ENCODE measurements at regions not wholly inside any gene's neighbourhood (a gene's known extent, or its start where the extent isn't known, plus 50 kb on each side); places are given as distances from the start of the nearest gene placed in this dataset.

- TF ChIP-seq, protein P1, sequence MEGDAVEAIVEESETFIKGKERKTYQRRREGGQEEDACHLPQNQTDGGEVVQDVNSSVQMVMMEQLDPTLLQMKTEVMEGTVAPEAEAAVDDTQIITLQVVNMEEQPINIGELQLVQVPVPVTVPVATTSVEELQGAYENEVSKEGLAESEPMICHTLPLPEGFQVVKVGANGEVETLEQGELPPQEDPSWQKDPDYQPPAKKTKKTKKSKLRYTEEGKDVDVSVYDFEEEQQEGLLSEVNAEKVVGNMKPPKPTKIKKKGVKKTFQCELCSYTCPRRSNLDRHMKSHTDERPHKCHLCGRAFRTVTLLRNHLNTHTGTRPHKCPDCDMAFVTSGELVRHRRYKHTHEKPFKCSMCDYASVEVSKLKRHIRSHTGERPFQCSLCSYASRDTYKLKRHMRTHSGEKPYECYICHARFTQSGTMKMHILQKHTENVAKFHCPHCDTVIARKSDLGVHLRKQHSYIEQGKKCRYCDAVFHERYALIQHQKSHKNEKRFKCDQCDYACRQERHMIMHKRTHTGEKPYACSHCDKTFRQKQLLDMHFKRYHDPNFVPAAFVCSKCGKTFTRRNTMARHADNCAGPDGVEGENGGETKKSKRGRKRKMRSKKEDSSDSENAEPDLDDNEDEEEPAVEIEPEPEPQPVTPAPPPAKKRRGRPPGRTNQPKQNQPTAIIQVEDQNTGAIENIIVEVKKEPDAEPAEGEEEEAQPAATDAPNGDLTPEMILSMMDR (IDR thresholded peaks at IDR 0.05; ENCODE audit: insufficient read depth, low read length, poor library complexity, severe bottlenecking), result no peak
- Histone ChIP-seq H3K36me3 (ENCODE audit: control insufficient read depth, insufficient read depth, low read length) (no peaks in the 10 kb centered on the region), H3K4me3 (replicated peaks; ENCODE audit: low read depth, low read length) (no peak overlapping the region), H3K27me3 (replicated peaks; ENCODE audit: control insufficient read depth, insufficient read depth, low read length) (no peaks in the 10 kb centered on the region; the same call in 1 of the 2 replicates)
- no peak for DNase-seq (ENCODE audit: extremely low read depth, insufficient read length)
Measured at GRCh38 chr3:56923526-56924224, 121.9 kb upstream of the ARHGEF3 start.

- TF ChIP-seq, protein P1 (IDR thresholded peaks at IDR 0.05; ENCODE audit: insufficient read depth, low read length, poor library complexity, severe bottlenecking), result no peak
- Histone ChIP-seq H3K27me3 (replicated peaks; ENCODE audit: control insufficient read depth, insufficient read depth, low read length) (no peaks in the 10 kb centered on the region; the same call in 1 of the 2 replicates), H3K4me3 (replicated peaks; ENCODE audit: low read depth, low read length) (no peak overlapping the region; the same call in 1 of the 2 replicates), H3K36me3 (ENCODE audit: control insufficient read depth, insufficient read depth, low read length) (no peaks in the 10 kb centered on the region)
- peak; percentile 46 for DNase-seq (ENCODE audit: extremely low read depth, insufficient read length)
Measured at GRCh38 chr3:56921573-56922453, 120.1 kb upstream of the ARHGEF3 start.

DNA sequence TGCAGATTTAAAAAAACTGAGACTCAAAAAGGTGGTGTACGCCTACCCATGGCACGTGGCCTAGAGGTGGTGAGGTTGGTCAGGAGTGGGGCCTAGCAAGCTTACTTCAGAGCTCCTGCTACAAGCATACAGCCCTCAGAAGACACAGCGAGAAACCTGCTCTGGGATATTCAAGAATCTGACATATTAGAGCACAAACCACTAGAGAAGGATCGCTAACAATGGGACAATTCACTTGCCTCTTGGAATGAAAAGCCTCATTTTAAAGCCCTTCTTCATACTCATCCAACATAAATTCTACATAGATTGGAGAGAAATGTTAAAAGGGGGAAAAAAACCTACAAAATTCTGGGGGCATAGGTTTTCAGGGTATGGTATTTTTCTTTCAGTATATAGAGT is 118.0 kb upstream of the ARHGEF3 start:
- DNase-seq (ENCODE audit: extremely low read depth, insufficient read length), result no peak
- TF ChIP-seq, protein P1 (IDR thresholded peaks at IDR 0.05; ENCODE audit: insufficient read depth, low read length, poor library complexity, severe bottlenecking), result no peak
- Histone ChIP-seq H3K4me3 (replicated peaks; ENCODE audit: low read depth, low read length) (no peak overlapping the region), H3K27me3 (replicated peaks; ENCODE audit: control insufficient read depth, insufficient read depth, low read length) (no peaks in the 10 kb centered on the region), H3K36me3 (ENCODE audit: control insufficient read depth, insufficient read depth, low read length) (no peaks in the 10 kb centered on the region)

DNA sequence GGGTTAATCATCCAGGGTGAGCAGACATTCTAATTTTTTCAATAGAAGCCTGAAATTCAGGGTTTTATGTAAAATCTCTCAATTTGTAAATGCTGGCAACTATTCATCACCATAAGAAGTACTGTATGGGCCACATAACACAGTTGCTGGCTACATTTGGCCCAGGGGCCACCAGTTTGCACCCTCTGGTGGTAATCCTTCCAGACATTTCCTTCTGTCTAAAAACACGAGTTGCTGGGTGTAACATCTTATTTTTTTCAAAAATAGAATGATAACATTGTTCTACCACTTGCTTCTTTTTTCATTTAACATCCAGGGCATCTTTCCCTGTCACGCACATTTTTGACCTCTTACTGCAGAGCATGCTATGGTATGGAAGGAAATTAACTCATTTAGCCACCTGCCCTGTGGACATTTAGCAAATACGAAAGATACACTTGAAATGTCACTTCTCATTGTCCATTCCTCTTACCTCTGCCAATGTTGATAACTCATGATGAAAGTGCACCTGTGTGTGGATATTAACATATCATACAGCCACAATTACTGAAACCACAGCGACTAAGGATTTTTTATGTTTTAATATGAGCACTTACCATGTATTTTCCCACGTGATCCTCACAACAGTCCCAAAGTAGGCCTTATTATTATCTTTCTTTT is 117.5 kb upstream of the ARHGEF3 start:
- Histone ChIP-seq H3K27me3 (replicated peaks; ENCODE audit: control insufficient read depth, insufficient read depth, low read length) (no peaks in the 10 kb centered on the region), H3K4me3 (replicated peaks; ENCODE audit: low read depth, low read length) (no peak overlapping the region), H3K36me3 (ENCODE audit: control insufficient read depth, insufficient read depth, low read length) (no peaks in the 10 kb centered on the region)
- peak; percentile 59 for DNase-seq (ENCODE audit: extremely low read depth, insufficient read length)
- TF ChIP-seq, protein P1 (IDR thresholded peaks at IDR 0.05; ENCODE audit: insufficient read depth, low read length, poor library complexity, severe bottlenecking), result peak; percentile 26

GRCh38 chr3:56918111-56918568 is 116.4 kb upstream of the ARHGEF3 start:
- TF ChIP-seq, protein P1 (IDR thresholded peaks at IDR 0.05; ENCODE audit: insufficient read depth, low read length, poor library complexity, severe bottlenecking), result no peak
- DNase-seq (ENCODE audit: extremely low read depth, insufficient read length), result peak; percentile 76
- Histone ChIP-seq H3K27me3 (replicated peaks; ENCODE audit: control insufficient read depth, insufficient read depth, low read length) (no peaks in the 10 kb centered on the region), H3K36me3 (ENCODE audit: control insufficient read depth, insufficient read depth, low read length) (no peaks in the 10 kb centered on the region), H3K4me3 (replicated peaks; ENCODE audit: low read depth, low read length) (peak overlapping the region; percentile 42)
